PC-3 (cell line): ENCODE measurements at regions not wholly inside any gene's neighbourhood (a gene's known extent, or its start where the extent isn't known, plus 50 kb on each side); places are given as distances from the start of the nearest gene placed in this dataset.

Source experiments
- ATAC-seq: fragments of 200-7000 bp; cut with Tn5 transposase; 2 replicates; pipeline ENCODE4 v1.9.1; 2020; ENCODE audit warnings: mild to moderate bottlenecking, moderate library complexity
- BruUV-seq: library from RNA; stranded (reverse); fragments of 400-500 nt; replicated peaks from 2 replicates; lab custom pipeline; 2021; lab: Mats Ljungman, UMichigan
- CTCF ChIA-PET: fragments of 300-600 bp; sonication (Branson Sonifier 250); formaldehyde crosslinking; loops from one replicate; lab custom pipeline; 2022; ENCODE audit warnings: antibody characterized with exemption; lab: Charles Lee
- POLR2A ChIA-PET: fragments of 300-600 bp; sonication (Branson Sonifier 250); formaldehyde crosslinking; loops from one replicate; lab custom pipeline; 2022; ENCODE audit warnings: antibody characterized with exemption; ENCODE audit not compliant: unreplicated experiment; lab: Charles Lee
- DNase-seq: peaks from one replicate; pipeline ENCODE4 v3.0.0-alpha.2; 2015
- H2AFZ ChIP-seq: fragments of 300-600 bp; sonication (generic); 2 replicates; pipeline ENCODE4 v1.6.0; 2016; ENCODE audit warnings: antibody characterized with exemption, low read length
- H3F3A ChIP-seq: fragments of 300-600 bp; sonication (generic); one replicate; pipeline ENCODE4 v1.6.0; 2017; ENCODE audit warnings: antibody characterized with exemption, low read length, control low read depth, mild to moderate bottlenecking; ENCODE audit not compliant: unreplicated experiment
- H3K27ac ChIP-seq: fragments of 300-600 bp; sonication (generic); 2 replicates; pipeline ENCODE4 v1.5.1; 2016; ENCODE audit warnings: mild to moderate bottlenecking, low read length
- H3K27me3 ChIP-seq: fragments of 300-600 bp; sonication (generic); 2 replicates; pipeline ENCODE4 v1.6.1; 2016; ENCODE audit warnings: low read length, mixed read lengths
- H3K36me3 ChIP-seq: fragments of 300-600 bp; sonication (generic); 2 replicates; pipeline ENCODE4 v1.6.1; 2016; ENCODE audit warnings: low read depth, mixed run types, low read length, mixed read lengths
- H3K4me1 ChIP-seq: fragments of 300-600 bp; sonication (generic); 2 replicates; pipeline ENCODE4 v1.5.1; 2016; ENCODE audit warnings: low read length; ENCODE audit not compliant: insufficient read depth
- H3K4me2 ChIP-seq: fragments of 300-600 bp; sonication (generic); 2 replicates; pipeline ENCODE4 v1.6.0; 2016; ENCODE audit warnings: low read length
- H3K4me3 ChIP-seq: fragments of 300-600 bp; sonication (generic); 2 replicates; pipeline ENCODE4 v1.5.1; 2016; ENCODE audit warnings: mild to moderate bottlenecking, low read length, mixed read lengths
- H3K79me2 ChIP-seq: fragments of 300-600 bp; sonication (generic); 2 replicates; pipeline ENCODE4 v1.6.1; 2017; ENCODE audit warnings: low read length, mixed read lengths
- H3K9ac ChIP-seq: fragments of 300-600 bp; sonication (generic); 2 replicates; pipeline ENCODE4 v1.6.0; 2016; ENCODE audit warnings: mild to moderate bottlenecking, low read length
- H3K9me2 ChIP-seq: fragments of 300-600 bp; sonication (generic); replicated peaks from 2 replicates; pipeline ENCODE4 v1.6.1; 2016; ENCODE audit warnings: mixed run types, low read length, mixed read lengths
- H3K9me3 ChIP-seq: fragments of 300-600 bp; sonication (generic); 2 replicates; pipeline ENCODE4 v1.6.1; 2016; ENCODE audit warnings: low read length, mixed read lengths
- H4K20me1 ChIP-seq: fragments of 300-600 bp; sonication (generic); 2 replicates; pipeline ENCODE4 v1.6.1; 2016; ENCODE audit warnings: low read length, mixed read lengths
- EZH2 ChIP-seq: fragments of 300-600 bp; sonication (generic); IDR thresholded peaks from one replicate; pipeline ENCODE4 v1.6.1; 2017; ENCODE audit warnings: antibody characterized with exemption, mild to moderate bottlenecking, low read length; ENCODE audit not compliant: unreplicated experiment
- EZH2phosphoT487 ChIP-seq: fragments of 300-600 bp; sonication (generic); IDR thresholded peaks from 2 replicates; pipeline ENCODE4 v1.6.1; 2018; ENCODE audit warnings: mild to moderate bottlenecking, antibody characterized with exemption, low read length, borderline replicate concordance
- intact Hi-C: fragments of 100-400 bp; cut with micrococcal nuclease; formaldehyde crosslinking; loops from 2 replicates; pipeline ENCODE4 v1.9.0; 2023
- TF ChIP-seq, protein P1 (sequence below): fragments of 300-600 bp; sonication (generic); conservative IDR thresholded peaks from 2 replicates; pipeline ENCODE4 v1.5.1; 2017; ENCODE audit warnings: antibody characterized with exemption, low read depth, mild to moderate bottlenecking, low read length

DNA sequence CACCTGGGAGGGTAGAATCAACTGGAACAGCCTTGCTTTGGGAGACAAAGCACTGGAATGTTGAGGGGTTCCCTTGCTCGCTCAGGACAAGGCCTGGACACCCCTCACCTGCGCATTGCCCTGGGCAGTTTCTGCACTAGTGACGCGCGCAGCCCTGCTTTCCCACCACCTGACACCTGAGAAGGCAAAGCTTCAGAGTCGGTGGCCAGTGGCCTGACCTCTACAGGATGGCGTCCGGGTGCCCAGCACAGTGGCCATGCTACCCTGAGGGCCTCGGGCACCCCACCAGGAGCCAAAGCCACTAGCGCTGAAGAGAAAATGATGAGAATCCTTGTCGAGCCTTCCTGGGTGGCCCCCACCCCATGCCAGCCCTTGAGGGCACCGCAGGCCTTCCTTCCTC is 161.3 kb downstream of the OLFM1 start:
- H2AFZ ChIP-seq = no peak overlapping the region
- no peaks in the 10 kb centered on the region for H3K36me3 ChIP-seq
- no peaks in the 10 kb centered on the region for H3K9me2 ChIP-seq
- no peak overlapping the region for H3K27ac ChIP-seq
- no peak overlapping the region for H3K4me3 ChIP-seq
- no peaks in the 10 kb centered on the region for H4K20me1 ChIP-seq
- BruUV-seq = no TSS peak
- H3K4me1 ChIP-seq = no peaks in the 10 kb centered on the region
- H3F3A ChIP-seq = no peaks in the 10 kb centered on the region
- H3K4me2 ChIP-seq = no peak overlapping the region
- H3K9me3 ChIP-seq = no peaks in the 10 kb centered on the region
- H3K27me3 ChIP-seq = peaks cover 29% of the 10 kb centered on the region
- POLR2A ChIA-PET = no interaction called here
- no peak overlapping the region for H3K9ac ChIP-seq
- CTCF ChIA-PET = no interaction called here
- H3K79me2 ChIP-seq = no peaks in the 10 kb centered on the region
- TF ChIP-seq EZH2phosphoT487 (no peak), EZH2 (no peak)
- TF ChIP-seq, protein P1, sequence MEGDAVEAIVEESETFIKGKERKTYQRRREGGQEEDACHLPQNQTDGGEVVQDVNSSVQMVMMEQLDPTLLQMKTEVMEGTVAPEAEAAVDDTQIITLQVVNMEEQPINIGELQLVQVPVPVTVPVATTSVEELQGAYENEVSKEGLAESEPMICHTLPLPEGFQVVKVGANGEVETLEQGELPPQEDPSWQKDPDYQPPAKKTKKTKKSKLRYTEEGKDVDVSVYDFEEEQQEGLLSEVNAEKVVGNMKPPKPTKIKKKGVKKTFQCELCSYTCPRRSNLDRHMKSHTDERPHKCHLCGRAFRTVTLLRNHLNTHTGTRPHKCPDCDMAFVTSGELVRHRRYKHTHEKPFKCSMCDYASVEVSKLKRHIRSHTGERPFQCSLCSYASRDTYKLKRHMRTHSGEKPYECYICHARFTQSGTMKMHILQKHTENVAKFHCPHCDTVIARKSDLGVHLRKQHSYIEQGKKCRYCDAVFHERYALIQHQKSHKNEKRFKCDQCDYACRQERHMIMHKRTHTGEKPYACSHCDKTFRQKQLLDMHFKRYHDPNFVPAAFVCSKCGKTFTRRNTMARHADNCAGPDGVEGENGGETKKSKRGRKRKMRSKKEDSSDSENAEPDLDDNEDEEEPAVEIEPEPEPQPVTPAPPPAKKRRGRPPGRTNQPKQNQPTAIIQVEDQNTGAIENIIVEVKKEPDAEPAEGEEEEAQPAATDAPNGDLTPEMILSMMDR = no peak
- ATAC-seq = no peak
- intact Hi-C loops = no loop called here
- no peak for DNase-seq

DNA sequence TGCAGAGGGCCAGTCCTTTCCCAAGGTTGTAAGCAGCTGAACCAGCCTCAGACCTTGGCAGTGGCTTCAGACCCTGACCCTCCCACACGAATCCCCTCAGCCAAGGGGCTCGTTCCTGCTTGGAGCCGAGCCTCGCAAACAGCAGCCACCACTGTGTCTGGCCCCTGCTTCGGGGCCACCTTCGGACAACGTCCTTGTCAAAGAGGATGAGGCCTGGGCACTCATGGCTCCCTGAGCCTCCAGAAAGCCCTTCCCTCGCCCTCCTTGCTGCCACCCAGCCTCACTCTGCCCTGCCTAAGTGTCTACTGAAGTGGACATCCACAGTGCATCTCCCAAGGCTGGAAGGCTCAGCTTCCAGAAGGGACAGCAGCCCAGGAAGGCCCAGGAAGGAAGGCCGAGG is 161.7 kb downstream of the OLFM1 start:
- Histone ChIP-seq H2AFZ (no peak overlapping the region), H3K36me3 (no peaks in the 10 kb centered on the region), H3K27me3 (peaks cover 24% of the 10 kb centered on the region), H3K9ac (no peak overlapping the region), H3F3A (no peaks in the 10 kb centered on the region), H3K27ac (no peak overlapping the region), H4K20me1 (no peaks in the 10 kb centered on the region), H3K4me2 (no peak overlapping the region), H3K9me2 (no peaks in the 10 kb centered on the region), H3K4me3 (no peak overlapping the region), H3K79me2 (no peaks in the 10 kb centered on the region), H3K4me1 (no peaks in the 10 kb centered on the region), H3K9me3 (no peaks in the 10 kb centered on the region)
- intact Hi-C loops = no loop called here
- BruUV-seq = no TSS peak
- ATAC-seq = no peak
- ChIA-PET CTCF (no interaction called here), POLR2A (no interaction called here)
- no peak for DNase-seq
- TF ChIP-seq EZH2phosphoT487 (no peak), EZH2 (no peak)
- TF ChIP-seq, protein P1 = no peak

DNA sequence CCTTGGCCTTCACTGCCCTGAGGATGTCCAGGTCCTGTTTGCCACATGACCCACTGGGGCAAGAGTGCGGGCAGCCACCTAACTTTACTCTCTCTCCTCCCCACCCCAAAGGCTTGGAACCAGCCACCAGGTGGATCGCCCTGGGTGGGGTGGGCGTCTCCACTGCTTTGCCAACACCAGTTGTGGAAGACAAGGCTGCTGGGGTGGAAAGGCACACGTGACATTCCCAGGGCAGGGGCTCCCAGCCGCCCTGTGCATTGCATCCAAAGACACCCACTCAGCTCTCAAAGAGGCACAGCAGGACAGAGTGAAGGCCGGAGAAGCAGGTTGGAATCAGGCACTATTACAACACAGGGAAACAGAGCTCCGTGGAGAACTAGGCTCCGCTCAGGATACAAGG is 162.2 kb downstream of the OLFM1 start:
- BruUV-seq = no TSS peak

More for the DNA sequence above, 162.2 kb downstream of the OLFM1 start:
- POLR2A ChIA-PET = no interaction called here
- no peaks in the 10 kb centered on the region for H3F3A ChIP-seq
- H3K9me2 ChIP-seq = no peaks in the 10 kb centered on the region
- no peak overlapping the region for H3K27ac ChIP-seq
- intact Hi-C loops = no loop called here
- H3K9me3 ChIP-seq = no peaks in the 10 kb centered on the region
- peaks cover 19% of the 10 kb centered on the region for H3K27me3 ChIP-seq
- H2AFZ ChIP-seq = no peak overlapping the region
- no peaks in the 10 kb centered on the region for H4K20me1 ChIP-seq
- no peaks in the 10 kb centered on the region for H3K36me3 ChIP-seq
- no peak for DNase-seq
- TF ChIP-seq EZH2 (no peak), EZH2phosphoT487 (no peak)
- TF ChIP-seq, protein P1 = no peak
- no peaks in the 10 kb centered on the region for H3K79me2 ChIP-seq
- ATAC-seq = no peak
- H3K4me2 ChIP-seq = no peak overlapping the region
- no peak overlapping the region for H3K4me3 ChIP-seq
- no peaks in the 10 kb centered on the region for H3K4me1 ChIP-seq
- CTCF ChIA-PET = no interaction called here
- H3K9ac ChIP-seq = no peak overlapping the region
